ENCODE measurements at regions not wholly inside any gene's neighbourhood (a gene's known extent, or its start where the extent isn't known, plus 50 kb on each side); places are given as distances from the start of the nearest gene placed in this dataset.
A peak's percentile ranks its signal among the peaks of the same experiment; 100 is the strongest.

DNA sequence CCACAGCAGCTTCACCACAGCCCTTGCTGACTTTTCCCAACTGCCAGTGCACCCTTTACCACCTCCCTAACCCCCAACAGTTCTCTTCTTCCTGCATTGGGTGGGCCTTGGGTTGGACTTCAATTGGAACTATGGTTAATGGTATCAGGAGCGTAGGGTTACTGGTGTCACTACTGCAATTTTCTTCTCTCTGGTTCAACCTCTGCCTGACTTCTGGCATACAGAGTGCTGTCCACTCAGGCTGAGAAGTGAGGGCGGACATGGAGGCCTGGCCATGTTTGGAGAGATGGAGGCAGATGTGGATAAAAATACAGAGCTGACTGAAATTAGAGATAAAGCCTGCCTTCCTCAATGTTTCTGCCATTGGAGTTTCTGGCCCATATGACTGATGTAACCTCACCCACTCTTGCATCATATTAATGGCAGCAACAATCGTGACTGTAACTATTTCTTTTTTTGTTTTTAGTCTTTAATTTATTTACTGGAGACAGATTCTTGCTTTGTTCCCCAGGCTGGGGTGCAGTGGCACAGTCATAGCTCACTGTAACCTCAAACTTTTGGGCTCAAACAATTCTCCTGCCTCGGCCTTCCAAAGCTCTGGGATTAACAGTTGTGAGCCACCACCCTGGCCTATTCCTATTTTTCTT, 87.8 kb downstream of the NAV1 start:
- TF ChIP-seq, protein P1, sequence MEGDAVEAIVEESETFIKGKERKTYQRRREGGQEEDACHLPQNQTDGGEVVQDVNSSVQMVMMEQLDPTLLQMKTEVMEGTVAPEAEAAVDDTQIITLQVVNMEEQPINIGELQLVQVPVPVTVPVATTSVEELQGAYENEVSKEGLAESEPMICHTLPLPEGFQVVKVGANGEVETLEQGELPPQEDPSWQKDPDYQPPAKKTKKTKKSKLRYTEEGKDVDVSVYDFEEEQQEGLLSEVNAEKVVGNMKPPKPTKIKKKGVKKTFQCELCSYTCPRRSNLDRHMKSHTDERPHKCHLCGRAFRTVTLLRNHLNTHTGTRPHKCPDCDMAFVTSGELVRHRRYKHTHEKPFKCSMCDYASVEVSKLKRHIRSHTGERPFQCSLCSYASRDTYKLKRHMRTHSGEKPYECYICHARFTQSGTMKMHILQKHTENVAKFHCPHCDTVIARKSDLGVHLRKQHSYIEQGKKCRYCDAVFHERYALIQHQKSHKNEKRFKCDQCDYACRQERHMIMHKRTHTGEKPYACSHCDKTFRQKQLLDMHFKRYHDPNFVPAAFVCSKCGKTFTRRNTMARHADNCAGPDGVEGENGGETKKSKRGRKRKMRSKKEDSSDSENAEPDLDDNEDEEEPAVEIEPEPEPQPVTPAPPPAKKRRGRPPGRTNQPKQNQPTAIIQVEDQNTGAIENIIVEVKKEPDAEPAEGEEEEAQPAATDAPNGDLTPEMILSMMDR (IDR thresholded peaks at IDR 0.05; ENCODE audit: insufficient read depth, low read length) = no peak
- peak; percentile 75 for DNase-seq (ENCODE audit: low read depth)
- no peak overlapping the region for H3K4me3 ChIP-seq (ENCODE audit: low read depth, low read length)

DNA sequence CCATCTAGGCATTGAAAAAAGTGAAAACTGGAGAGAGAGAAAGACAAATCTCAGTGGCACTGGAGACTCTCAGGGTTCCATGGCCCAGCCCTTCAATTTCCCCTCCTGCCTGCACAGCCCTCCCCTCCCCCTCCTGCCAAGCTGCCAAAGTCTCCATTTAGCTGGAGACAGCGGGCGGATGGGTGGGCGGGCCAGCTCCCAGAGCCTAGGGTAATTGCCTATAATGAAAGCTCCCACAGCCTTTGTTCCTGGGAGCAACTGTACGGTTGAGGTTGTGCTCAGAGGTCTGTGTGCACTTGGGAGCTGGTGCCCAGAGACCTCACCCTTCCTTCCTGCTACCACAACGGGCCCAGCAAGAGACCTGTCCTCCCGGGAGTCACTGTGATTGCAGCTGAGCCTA, 89.6 kb downstream of the NAV1 start:
- TF ChIP-seq, protein P1 (IDR thresholded peaks at IDR 0.05; ENCODE audit: insufficient read depth, low read length) = no peak
- no peak overlapping the region for H3K4me3 ChIP-seq (ENCODE audit: low read depth, low read length)
- no peak for DNase-seq (ENCODE audit: low read depth)

DNA sequence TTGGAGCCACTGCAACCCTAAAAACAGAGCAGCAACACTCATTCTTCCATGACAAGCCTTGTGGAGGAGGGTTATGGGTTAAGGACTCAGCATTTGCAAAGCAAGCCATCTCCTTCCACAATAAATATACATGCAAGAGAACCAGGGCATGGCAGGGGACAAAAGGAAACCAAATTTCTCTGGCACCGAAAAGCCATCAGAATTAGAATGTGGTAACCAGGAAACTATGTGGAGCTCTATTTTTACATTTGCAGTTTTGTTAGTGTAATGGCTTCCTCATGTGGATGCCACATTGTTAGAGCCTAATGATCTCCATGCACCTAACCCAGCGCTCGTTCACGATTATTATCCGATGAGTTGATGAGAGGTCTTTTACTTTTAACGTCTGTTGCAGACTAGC, 91.7 kb downstream of the NAV1 start:
- TF ChIP-seq, protein P1 (IDR thresholded peaks at IDR 0.05; ENCODE audit: insufficient read depth, low read length) = no peak
- no peak for DNase-seq (ENCODE audit: low read depth)
- no peak overlapping the region for H3K4me3 ChIP-seq (ENCODE audit: low read depth, low read length)

DNA sequence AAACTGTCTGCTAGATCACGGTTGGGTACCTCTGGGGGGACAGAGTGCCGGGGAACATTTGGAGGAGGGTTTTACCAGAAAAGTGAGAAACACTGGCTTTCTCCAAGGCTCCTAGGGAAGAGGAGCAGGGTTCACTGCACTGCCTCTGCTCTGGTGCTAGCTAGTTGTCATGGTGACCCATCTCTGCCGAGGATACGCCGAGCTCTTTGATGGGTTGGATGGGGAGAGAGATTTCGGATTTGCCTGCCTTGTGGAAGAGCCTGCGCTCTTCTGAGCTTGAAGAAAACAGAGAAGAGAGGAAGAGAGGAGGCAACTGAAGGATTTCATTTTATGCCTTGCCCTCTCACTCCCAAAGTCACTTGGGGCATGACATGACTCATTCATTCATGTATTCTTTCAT, 92.1 kb downstream of the NAV1 start:
- H3K4me3 ChIP-seq (ENCODE audit: low read depth, low read length) = no peak overlapping the region
- no peak for DNase-seq (ENCODE audit: low read depth)
- TF ChIP-seq, protein P1 (IDR thresholded peaks at IDR 0.05; ENCODE audit: insufficient read depth, low read length) = no peak

DNA sequence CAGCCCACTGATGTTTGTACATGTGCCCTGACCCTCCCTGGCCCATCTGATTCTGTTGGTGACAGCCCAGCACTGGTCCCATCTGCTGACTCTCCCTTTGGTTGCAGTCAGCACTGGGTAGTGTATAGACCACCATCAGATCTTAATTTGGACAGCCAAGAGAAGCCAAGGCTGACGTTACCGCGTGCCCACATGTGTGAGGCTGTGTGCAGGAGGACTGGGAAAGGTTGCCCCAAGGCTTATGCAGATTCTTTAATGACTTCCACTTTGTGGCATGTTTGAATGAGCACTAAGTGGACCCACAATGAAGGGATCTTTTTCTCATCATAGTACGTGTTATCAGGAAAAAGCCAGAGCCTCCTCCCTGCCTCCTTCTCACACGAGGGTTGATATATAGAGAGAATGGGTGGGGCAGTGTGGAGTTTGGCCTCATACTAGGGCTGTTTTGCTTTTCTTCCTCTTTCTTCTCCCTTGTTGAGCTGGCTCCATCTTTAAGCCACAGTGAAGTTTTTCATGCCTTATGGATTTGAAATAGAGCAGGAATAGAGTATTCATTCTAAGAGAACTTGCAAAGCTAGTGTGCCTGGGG, 93.5 kb downstream of the NAV1 start:
- no peak overlapping the region for H3K4me3 ChIP-seq (ENCODE audit: low read depth, low read length)
- DNase-seq (ENCODE audit: low read depth) = no peak
- TF ChIP-seq, protein P1 (IDR thresholded peaks at IDR 0.05; ENCODE audit: insufficient read depth, low read length) = no peak

DNA sequence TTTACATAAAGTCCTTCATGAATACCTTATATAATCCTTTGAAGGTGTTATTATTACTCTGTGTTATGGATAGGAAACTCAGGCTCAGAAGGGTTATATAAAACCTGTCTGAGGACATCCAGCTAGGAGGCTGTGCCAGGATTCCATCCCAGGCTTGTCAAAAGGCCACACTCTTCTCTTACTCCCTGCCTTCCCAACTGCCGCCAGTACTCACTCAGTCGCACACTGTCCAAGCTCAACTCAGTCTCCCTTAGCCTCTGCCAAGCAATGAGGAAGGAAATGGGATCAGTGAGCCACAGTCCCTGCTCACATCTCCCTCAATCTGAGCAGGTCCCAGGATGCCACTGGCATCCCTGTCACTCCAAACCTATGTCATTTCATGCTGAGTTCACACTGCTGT, 94.4 kb downstream of the NAV1 start:
- TF ChIP-seq, protein P1 (IDR thresholded peaks at IDR 0.05; ENCODE audit: insufficient read depth, low read length) = no peak
- no peak for DNase-seq (ENCODE audit: low read depth)
- no peak overlapping the region for H3K4me3 ChIP-seq (ENCODE audit: low read depth, low read length)

DNA sequence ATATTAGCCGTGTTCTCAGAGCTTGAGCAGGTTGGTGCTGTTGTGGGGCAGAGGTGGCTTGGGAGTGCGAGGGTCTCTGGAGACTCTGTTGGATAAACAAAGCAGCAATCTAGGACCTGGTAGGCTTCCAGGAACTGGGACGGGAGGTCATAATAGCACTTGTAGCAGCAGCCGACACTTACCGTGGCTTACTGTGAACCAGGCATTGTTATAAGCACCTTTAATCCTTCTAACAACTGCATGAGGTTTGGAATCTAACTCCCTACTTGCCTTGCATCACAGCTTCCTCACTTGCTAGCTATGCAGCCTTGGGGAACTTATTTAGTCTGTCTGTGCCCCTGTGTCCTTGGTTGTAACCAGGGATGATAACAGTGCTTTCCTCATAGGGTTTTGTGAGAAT, 94.9 kb downstream of the NAV1 start:
- no peak overlapping the region for H3K4me3 ChIP-seq (ENCODE audit: low read depth, low read length)
- DNase-seq (ENCODE audit: low read depth) = no peak
- TF ChIP-seq, protein P1 (IDR thresholded peaks at IDR 0.05; ENCODE audit: insufficient read depth, low read length) = no peak
